ENCODE measurements at regions not wholly inside any gene's neighbourhood (a gene's known extent, or its start where the extent isn't known, plus 50 kb on each side); places are given as distances from the start of the nearest gene placed in this dataset.

GRCh38 chr11:130760515-130761125 is 155.7 kb downstream of the SNX19 start:
- no peak for TF ChIP-seq POLR2A (IDR thresholded peaks at IDR 0.05; ENCODE audit: low read length)
- no peak for TF ChIP-seq GATA1 (IDR thresholded peaks at IDR 0.05; ENCODE audit: low read depth, low read length)
